Natural killer cell (primary cell): ENCODE measurements at regions not wholly inside any gene's neighbourhood (a gene's known extent, or its start where the extent isn't known, plus 50 kb on each side); places are given as distances from the start of the nearest gene placed in this dataset.

ENCODE experiments used
- ATAC-seq, 3 donors: fragments of 150-1000 bp in 2 of 3; fragments of 200-7000 bp in 1 of 3; cut with Tn5 transposase; 1 replicate in 1 of 3; 2 replicates in 2 of 3; pipeline ENCODE4 v1.10.0; 2021; ENCODE audit warnings: mild to moderate bottlenecking in 2 of 3, moderate library complexity in 2 of 3
- DNase-seq, 2 donors: peaks; one replicate each; pipeline versions ENCODE4 v3.0.0 to v3.0.0-alpha.2; 2013 to 2021; ENCODE audit warnings: mixed read lengths in 1 of 2
- H3K27ac ChIP-seq: one replicate; pipeline ENCODE4 v1.5.1; 2013; ENCODE audit warnings: mild to moderate bottlenecking, low read length
- H3K27me3 ChIP-seq: one replicate; pipeline ENCODE4 v1.6.1; 2013; ENCODE audit warnings: low read length; ENCODE audit not compliant: control insufficient read depth, insufficient read depth
- H3K36me3 ChIP-seq: one replicate; pipeline ENCODE4 v1.6.1; 2013; ENCODE audit warnings: low read length; ENCODE audit not compliant: control insufficient read depth, insufficient read depth
- H3K4me1 ChIP-seq: one replicate; pipeline ENCODE4 v1.6.1; 2013; ENCODE audit warnings: low read length; ENCODE audit not compliant: control insufficient read depth, insufficient read depth
- H3K4me3 ChIP-seq: one replicate; pipeline ENCODE4 v1.5.1; 2013; ENCODE audit warnings: low read length
- H3K9me3 ChIP-seq: one replicate; pipeline ENCODE4 v1.6.1; 2013; ENCODE audit warnings: low read length; ENCODE audit not compliant: control insufficient read depth, insufficient read depth
- H3K27ac Mint-ChIP-seq, 2 donors: one replicate each; pipeline ENCODE4 v1.8.0; 2022; ENCODE audit warnings: mild to moderate bottlenecking in 2 of 2, mixed read lengths in 2 of 2, moderate library complexity in 1 of 2
- H3K27me3 Mint-ChIP-seq, 2 donors: one replicate each; pipeline ENCODE4 v1.8.0; 2022; ENCODE audit warnings: low read depth in 2 of 2, mixed read lengths in 2 of 2
- H3K36me3 Mint-ChIP-seq: one replicate; pipeline ENCODE4 v1.8.0; 2022; ENCODE audit warnings: mixed read lengths
- H3K4me1 Mint-ChIP-seq, 2 donors: one replicate each; pipeline ENCODE4 v1.8.0; 2022; ENCODE audit warnings: mixed read lengths in 2 of 2
- H3K4me3 Mint-ChIP-seq: one replicate; pipeline ENCODE4 v1.8.0; 2022; ENCODE audit warnings: mild to moderate bottlenecking, moderate library complexity, mixed read lengths
- H3K9me3 Mint-ChIP-seq, 2 donors: one replicate each; pipeline ENCODE4 v1.8.0; 2022; ENCODE audit warnings: mixed read lengths in 2 of 2
- CTCF ChIP-seq: fragments of 200-600 bp; IDR thresholded peaks from one replicate; pipeline ENCODE4 v1.8.0; 2022; ENCODE audit warnings: antibody characterized with exemption
- WGBS: methylation state at CpG from one replicate; pipeline ENCODE4 v1.1.7; 2013; ENCODE audit warnings: missing lambda C conversion rate; ENCODE audit not compliant: insufficient coverage; 5-methylcytosine and 5-hydroxymethylcytosine counted together
- intact Hi-C: fragments of 100-400 bp; cut with micrococcal nuclease; formaldehyde crosslinking; loops from one replicate; pipeline ENCODE4 v1.14.2; 2022

GRCh38 chr19:28862238-28862637 is 350.7 kb downstream of the UQCRFS1 start:
- H3K36me3 Mint-ChIP-seq: no peaks in the 10 kb centered on the region
- DNase-seq: no peak
- H3K27ac Mint-ChIP-seq: no peak overlapping the region
- Histone ChIP-seq H3K27ac (no peak overlapping the region), H3K4me1 (no peaks in the 10 kb centered on the region), H3K4me3 (no peak overlapping the region), H3K36me3 (no peaks in the 10 kb centered on the region), H3K27me3 (no peaks in the 10 kb centered on the region), H3K9me3 (no peaks in the 10 kb centered on the region)
- TF ChIP-seq CTCF: no peak
- peaks cover 12 to 16% of the 10 kb centered on the region in 2 donors for H3K4me1 Mint-ChIP-seq
- intact Hi-C loops: no loop called here
- no peak overlapping the region for H3K4me3 Mint-ChIP-seq
- no peaks in the 10 kb centered on the region for H3K9me3 Mint-ChIP-seq
- 55% methylated on average over 2 of the region's 3 CpGs for WGBS
- peaks cover 0 to 4% of the 10 kb centered on the region in 2 donors for H3K27me3 Mint-ChIP-seq
- no peak for ATAC-seq

- H3K4me3 Mint-ChIP-seq: no peak overlapping the region
- Histone ChIP-seq H3K27me3 (no peaks in the 10 kb centered on the region), H3K27ac (no peak overlapping the region), H3K4me3 (no peak overlapping the region), H3K4me1 (no peaks in the 10 kb centered on the region), H3K36me3 (no peaks in the 10 kb centered on the region), H3K9me3 (no peaks in the 10 kb centered on the region)
- no peak overlapping the region for H3K27ac Mint-ChIP-seq
- no peaks in the 10 kb centered on the region for H3K36me3 Mint-ChIP-seq
- peaks cover 4% of the 10 kb centered on the region in 2 donors for H3K27me3 Mint-ChIP-seq
- intact Hi-C loops: no loop called here
- TF ChIP-seq CTCF: no peak
- WGBS: 8% methylated on average over 6 of the region's 6 CpGs
- peaks cover 0 to 2% of the 10 kb centered on the region in 2 donors for H3K9me3 Mint-ChIP-seq
- peaks cover 12 to 16% of the 10 kb centered on the region in 2 donors for H3K4me1 Mint-ChIP-seq
- DNase-seq: no peak
- ATAC-seq: peak in 1 of 3 donors; percentile 40
Observed at GRCh38 chr19:28859811-28860210, 353.1 kb downstream of the UQCRFS1 start.

- H3K9me3 Mint-ChIP-seq: peaks cover 0 to 2% of the 10 kb centered on the region in 2 donors
- H3K27me3 ChIP-seq: no peaks in the 10 kb centered on the region
Observed at GRCh38 chr19:28858933-28859332, 354.0 kb downstream of the UQCRFS1 start.

More at GRCh38 chr19:28858933-28859332, 354.0 kb downstream of the UQCRFS1 start:
- H3K9me3 ChIP-seq: no peaks in the 10 kb centered on the region
- intact Hi-C loops: no loop called here
- peaks cover 7 to 8% of the 10 kb centered on the region in 2 donors for H3K27me3 Mint-ChIP-seq
- H3K4me1 Mint-ChIP-seq: peaks cover 12 to 16% of the 10 kb centered on the region in 2 donors
- no peaks in the 10 kb centered on the region for H3K4me1 ChIP-seq
- no peak overlapping the region for H3K27ac Mint-ChIP-seq
- 87% methylated on average over 1 of the region's 1 CpG for WGBS
- H3K4me3 ChIP-seq: no peak overlapping the region
- TF ChIP-seq CTCF: no peak
- no peaks in the 10 kb centered on the region for H3K36me3 Mint-ChIP-seq
- no peaks in the 10 kb centered on the region for H3K36me3 ChIP-seq
- H3K27ac ChIP-seq: no peak overlapping the region
- H3K4me3 Mint-ChIP-seq: no peak overlapping the region
- DNase-seq (no peak), ATAC-seq (no peak)
